CD4-positive, CD25-positive, alpha-beta regulatory T cell (primary cell): ENCODE measurements at regions not wholly inside any gene's neighbourhood (a gene's known extent, or its start where the extent isn't known, plus 50 kb on each side); places are given as distances from the start of the nearest gene placed in this dataset.

Experiments used
- ATAC-seq, 2 donors: fragments of 150-1000 bp; cut with Tn5 transposase; one replicate each; pipeline ENCODE4 v1.10.0; 2021; ENCODE audit warnings: low read depth in 2 of 2, moderate number of reproducible peaks in 2 of 2, moderate library complexity in 1 of 2
- DNase-seq, 3 donors: peaks; one replicate each; pipeline versions ENCODE4 v3.0.0 to v3.0.0-alpha.2; 2012 to 2022; ENCODE audit warnings: mixed read lengths in 1 of 3
- H3K27ac ChIP-seq: one replicate; pipeline ENCODE4 v1.7.0; 2013; ENCODE audit warnings: mild to moderate bottlenecking, low read length; ENCODE audit not compliant: insufficient read depth, poor library complexity, severe bottlenecking
- H3K27me3 ChIP-seq: one replicate; pipeline ENCODE4 v1.7.0; 2013; ENCODE audit warnings: low read length; ENCODE audit not compliant: control insufficient read depth, insufficient read depth
- H3K36me3 ChIP-seq: one replicate; pipeline ENCODE4 v1.7.0; 2013; ENCODE audit warnings: mild to moderate bottlenecking, low read length, moderate library complexity; ENCODE audit not compliant: control insufficient read depth, insufficient read depth
- H3K4me1 ChIP-seq: 2 replicates; pipeline ENCODE4 v1.7.0; 2013; ENCODE audit warnings: mild to moderate bottlenecking, low read length; ENCODE audit not compliant: insufficient read depth, control insufficient read depth, poor library complexity, severe bottlenecking
- H3K4me3 ChIP-seq: one replicate; pipeline ENCODE4 v1.7.0; 2013; ENCODE audit warnings: low read depth, mild to moderate bottlenecking, low read length, moderate library complexity
- H3K9me3 ChIP-seq, 2 experiments: 1 replicate in 1 of 2; 2 replicates in 1 of 2; pipeline ENCODE4 v1.7.0; 2013; ENCODE audit warnings: low read length in 2 of 2, mild to moderate bottlenecking in 1 of 2, moderate library complexity in 1 of 2; ENCODE audit not compliant: control insufficient read depth in 2 of 2
- H3K27ac Mint-ChIP-seq, 3 donors: one replicate each; pipeline ENCODE4 v1.8.0; 2020 to 2022; ENCODE audit warnings: mild to moderate bottlenecking in 3 of 3, mixed read lengths in 3 of 3, moderate library complexity in 2 of 3
- H3K27me3 Mint-ChIP-seq: one replicate; pipeline ENCODE4 v1.8.0; 2022; ENCODE audit warnings: mild to moderate bottlenecking, mixed read lengths
- H3K36me3 Mint-ChIP-seq: one replicate; pipeline ENCODE4 v1.8.0; 2020; ENCODE audit warnings: mixed read lengths
- H3K4me1 Mint-ChIP-seq, 4 donors: one replicate each; pipeline ENCODE4 v1.8.0; 2020 to 2022; ENCODE audit warnings: mixed read lengths in 4 of 4, mild to moderate bottlenecking in 1 of 4
- H3K4me3 Mint-ChIP-seq, 4 donors: one replicate each; pipeline ENCODE4 v1.8.0; 2020 to 2022; ENCODE audit warnings: mild to moderate bottlenecking in 4 of 4, mixed read lengths in 4 of 4, moderate library complexity in 3 of 4
- H3K9me3 Mint-ChIP-seq, 7 donors: one replicate each; pipeline ENCODE4 v1.8.0; 2020 to 2022; ENCODE audit warnings: mixed read lengths in 7 of 7, mild to moderate bottlenecking in 3 of 7, moderate library complexity in 2 of 7

DNA sequence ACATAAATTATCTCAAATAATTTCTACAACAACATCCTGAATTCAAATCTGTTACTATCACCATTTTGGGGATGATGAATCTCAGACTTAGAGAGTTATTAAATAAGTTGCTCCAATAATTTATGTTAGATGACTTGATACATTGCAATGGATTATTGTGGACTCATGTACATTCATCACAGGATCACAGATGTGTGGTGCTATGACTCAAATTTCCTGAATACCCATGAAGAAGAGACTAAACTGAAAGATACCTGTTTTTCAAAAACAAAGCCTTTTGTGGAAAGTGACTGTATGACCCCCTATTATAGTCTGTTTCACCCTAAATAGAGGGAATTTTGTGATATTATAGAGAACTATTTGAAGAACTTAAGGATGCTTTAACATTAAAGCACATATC lies 315.0 kb downstream of the PLA2G4A start:
- Histone ChIP-seq H3K9me3 (no peaks in the 10 kb centered on the region), H3K4me1 (no peaks in the 10 kb centered on the region), H3K27ac (no peak overlapping the region), H3K36me3 (no peaks in the 10 kb centered on the region), H3K27me3 (no peaks in the 10 kb centered on the region), H3K4me3 (no peak overlapping the region)
- DNase-seq (no peak), ATAC-seq (no peak)
- Mint-ChIP-seq H3K36me3 (no peaks in the 10 kb centered on the region), H3K9me3 (peaks cover 3 to 21% (median 11%) of the 10 kb centered on the region in 7 donors), H3K4me3 (no peak overlapping the region), H3K4me1 (peaks cover 0 to 4% (median 0%) of the 10 kb centered on the region in 4 donors), H3K27ac (no peak overlapping the region), H3K27me3 (no peaks in the 10 kb centered on the region)

DNA sequence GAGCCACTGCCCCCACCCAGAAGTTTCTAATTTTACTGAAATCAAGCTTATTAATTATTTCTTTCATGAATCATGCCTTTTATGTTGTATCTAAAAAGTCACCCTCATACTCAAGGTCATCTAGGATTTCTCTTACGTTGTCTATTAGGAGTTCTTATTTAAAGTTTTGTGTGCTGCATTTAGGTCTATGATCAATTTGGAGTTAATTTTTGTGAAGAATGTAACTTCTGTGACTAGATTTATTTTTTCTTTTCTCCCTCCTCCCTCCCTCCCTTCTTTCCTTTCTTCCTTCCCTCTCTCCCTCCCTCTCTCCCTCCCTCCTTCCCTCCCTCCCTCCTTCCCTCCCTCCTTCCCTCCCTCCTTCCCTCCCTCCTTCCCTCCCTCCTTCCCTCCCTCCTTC lies 317.6 kb downstream of the PLA2G4A start:
- H3K4me3 ChIP-seq: no peak overlapping the region
- no peaks in the 10 kb centered on the region for H3K36me3 ChIP-seq
- DNase-seq: no peak
- H3K27me3 Mint-ChIP-seq: no peaks in the 10 kb centered on the region
- no peak overlapping the region for H3K27ac Mint-ChIP-seq
- ATAC-seq: no peak
- H3K27ac ChIP-seq: no peak overlapping the region
- no peaks in the 10 kb centered on the region for H3K9me3 ChIP-seq
- no peaks in the 10 kb centered on the region for H3K27me3 ChIP-seq
- H3K36me3 Mint-ChIP-seq: no peaks in the 10 kb centered on the region
- H3K9me3 Mint-ChIP-seq: peaks cover 2 to 27% (median 12%) of the 10 kb centered on the region in 7 donors
- H3K4me3 Mint-ChIP-seq: no peak overlapping the region
- H3K4me1 Mint-ChIP-seq: peaks cover 0 to 4% (median 0%) of the 10 kb centered on the region in 4 donors
- no peaks in the 10 kb centered on the region for H3K4me1 ChIP-seq

- H3K9me3 ChIP-seq: peaks cover 0 to 17% of the 10 kb centered on the region in 2 experiments
- H3K27ac Mint-ChIP-seq: no peak overlapping the region
- H3K4me1 Mint-ChIP-seq: no peaks in the 10 kb centered on the region
- H3K27me3 Mint-ChIP-seq: no peaks in the 10 kb centered on the region
- H3K4me3 Mint-ChIP-seq: no peak overlapping the region
- no peaks in the 10 kb centered on the region for H3K27me3 ChIP-seq
- no peaks in the 10 kb centered on the region for H3K36me3 ChIP-seq
- no peak overlapping the region for H3K4me3 ChIP-seq
- ATAC-seq: no peak
- no peak overlapping the region for H3K27ac ChIP-seq
- H3K4me1 ChIP-seq: no peaks in the 10 kb centered on the region
- DNase-seq: no peak
- H3K9me3 Mint-ChIP-seq: peaks cover 4 to 39% (median 25%) of the 10 kb centered on the region in 7 donors
- H3K36me3 Mint-ChIP-seq: no peaks in the 10 kb centered on the region
Measured at GRCh38 chr1:187151555-187151954, 322.8 kb downstream of the PLA2G4A start.

DNA sequence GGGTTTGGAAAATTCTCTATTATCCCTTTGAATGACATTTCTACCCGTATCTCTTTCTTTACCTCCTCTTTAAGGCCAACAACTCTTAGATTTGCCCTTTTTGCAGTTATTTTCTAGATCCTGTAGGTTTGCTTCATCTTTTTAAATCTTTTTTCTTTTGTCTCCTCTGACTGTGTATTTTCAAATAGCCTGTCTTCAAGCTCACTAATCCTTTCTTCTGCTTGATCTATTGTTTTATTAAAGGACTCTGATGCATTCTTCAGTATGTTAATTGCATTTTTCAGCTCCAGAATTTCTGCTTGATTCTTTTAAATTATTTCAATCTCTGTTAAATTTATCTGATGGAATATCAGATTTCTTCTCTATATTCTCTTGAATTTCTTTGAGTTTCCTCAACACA lies 324.3 kb downstream of the PLA2G4A start:
- H3K36me3 ChIP-seq: no peaks in the 10 kb centered on the region
- no peak overlapping the region for H3K4me3 Mint-ChIP-seq
- no peaks in the 10 kb centered on the region for H3K36me3 Mint-ChIP-seq
- ATAC-seq (no peak), DNase-seq (no peak)
- no peaks in the 10 kb centered on the region for H3K27me3 Mint-ChIP-seq
- H3K9me3 Mint-ChIP-seq: peaks cover 6 to 35% (median 20%) of the 10 kb centered on the region in 7 donors
- no peaks in the 10 kb centered on the region for H3K4me1 ChIP-seq
- H3K27me3 ChIP-seq: no peaks in the 10 kb centered on the region
- H3K4me1 Mint-ChIP-seq: peaks cover 0 to 10% (median 6%) of the 10 kb centered on the region in 4 donors
- H3K9me3 ChIP-seq: peaks cover 0 to 17% of the 10 kb centered on the region in 2 experiments
- no peak overlapping the region for H3K27ac ChIP-seq
- H3K27ac Mint-ChIP-seq: no peak overlapping the region
- no peak overlapping the region for H3K4me3 ChIP-seq

- Histone ChIP-seq H3K4me1 (no peaks in the 10 kb centered on the region), H3K9me3 (peaks cover 0 to 13% of the 10 kb centered on the region in 2 experiments), H3K4me3 (peak overlapping the region; percentile 4), H3K36me3 (no peaks in the 10 kb centered on the region), H3K27me3 (no peaks in the 10 kb centered on the region), H3K27ac (no peak overlapping the region)
- Mint-ChIP-seq H3K36me3 (no peaks in the 10 kb centered on the region), H3K4me3 (no peak overlapping the region), H3K9me3 (peaks cover 2 to 14% (median 10%) of the 10 kb centered on the region in 7 donors), H3K27ac (peak overlapping the region in 1 of 3 donors; percentile 1), H3K4me1 (peaks cover 0 to 10% (median 6%) of the 10 kb centered on the region in 4 donors), H3K27me3 (no peaks in the 10 kb centered on the region)
- DNase-seq (peak in 1 of 3 donors; percentile 15), ATAC-seq (peak in 1 of 2 donors; percentile 18)
Measured at GRCh38 chr1:187157115-187157514, 328.4 kb downstream of the PLA2G4A start.

DNA sequence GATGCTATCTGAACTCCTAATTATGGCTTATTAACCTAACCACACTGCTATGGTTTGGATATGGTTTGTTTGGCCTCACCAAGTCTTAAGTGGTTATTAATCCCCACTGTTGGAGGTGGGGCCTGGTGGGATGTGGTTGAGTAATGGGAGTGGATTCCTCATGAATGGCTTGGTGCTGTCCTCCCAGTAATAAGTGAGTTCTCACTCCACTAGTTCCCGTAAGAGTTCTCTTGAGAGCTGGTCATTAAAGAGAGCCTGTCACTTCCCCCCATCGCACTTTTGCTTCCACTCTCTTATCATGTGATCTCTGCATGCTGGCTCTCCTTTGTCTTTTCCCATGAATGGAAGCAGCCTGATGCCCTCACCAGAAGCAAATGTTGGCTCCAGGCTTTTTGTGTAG lies 328.8 kb downstream of the PLA2G4A start:
- Histone ChIP-seq H3K36me3 (no peaks in the 10 kb centered on the region), H3K4me3 (peak overlapping the region; percentile 4), H3K9me3 (peaks cover 0 to 13% of the 10 kb centered on the region in 2 experiments), H3K27me3 (no peaks in the 10 kb centered on the region), H3K4me1 (no peaks in the 10 kb centered on the region), H3K27ac (no peak overlapping the region)
- Mint-ChIP-seq H3K36me3 (no peaks in the 10 kb centered on the region), H3K9me3 (peaks cover 2 to 11% (median 10%) of the 10 kb centered on the region in 7 donors), H3K27me3 (no peaks in the 10 kb centered on the region), H3K4me3 (no peak overlapping the region), H3K27ac (peak overlapping the region in 1 of 3 donors; percentile 1), H3K4me1 (peaks cover 0 to 10% (median 6%) of the 10 kb centered on the region in 4 donors)
- ATAC-seq (no peak), DNase-seq (no peak)

- peaks cover 0 to 4% of the 10 kb centered on the region in 2 experiments for H3K9me3 ChIP-seq
- no peaks in the 10 kb centered on the region for H3K4me1 Mint-ChIP-seq
- H3K27ac Mint-ChIP-seq: no peak overlapping the region
Measured at GRCh38 chr1:187167555-187167954, 338.8 kb downstream of the PLA2G4A start.

DNA sequence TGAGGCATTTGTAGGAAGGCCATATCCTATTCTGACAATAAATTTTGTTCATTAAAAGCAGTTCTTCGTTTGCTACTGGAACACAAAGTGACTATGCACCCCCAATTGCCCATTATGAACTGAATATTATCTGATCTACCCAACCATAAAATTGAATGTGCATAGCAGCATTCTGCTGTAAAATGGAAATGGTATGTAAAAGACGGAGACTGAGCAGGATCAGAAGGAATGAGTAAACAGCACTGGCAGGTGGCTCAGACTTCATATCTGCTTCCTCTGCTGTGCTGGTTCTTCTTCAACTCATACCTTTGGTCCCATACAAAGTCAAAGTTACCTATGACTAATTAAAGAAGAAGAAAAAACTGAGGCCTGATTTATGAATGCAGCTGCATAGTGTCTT lies 339.5 kb downstream of the PLA2G4A start:
- no peak overlapping the region for H3K27ac ChIP-seq
- Mint-ChIP-seq H3K4me1 (no peaks in the 10 kb centered on the region), H3K36me3 (no peaks in the 10 kb centered on the region), H3K4me3 (no peak overlapping the region), H3K27ac (no peak overlapping the region), H3K9me3 (peaks cover 1 to 17% (median 6%) of the 10 kb centered on the region in 7 donors), H3K27me3 (no peaks in the 10 kb centered on the region)
- no peak overlapping the region for H3K4me3 ChIP-seq
- no peak for ATAC-seq
- no peaks in the 10 kb centered on the region for H3K27me3 ChIP-seq
- no peaks in the 10 kb centered on the region for H3K36me3 ChIP-seq
- H3K4me1 ChIP-seq: no peaks in the 10 kb centered on the region
- peaks cover 0 to 4% of the 10 kb centered on the region in 2 experiments for H3K9me3 ChIP-seq
- DNase-seq: no peak

More at GRCh38 chr1:187167555-187167954, 338.8 kb downstream of the PLA2G4A start:
- H3K27me3 ChIP-seq: no peaks in the 10 kb centered on the region
- Mint-ChIP-seq H3K9me3 (peaks cover 1 to 19% (median 10%) of the 10 kb centered on the region in 7 donors), H3K27me3 (no peaks in the 10 kb centered on the region), H3K36me3 (no peaks in the 10 kb centered on the region), H3K4me3 (no peak overlapping the region)
- H3K4me3 ChIP-seq: no peak overlapping the region
- ATAC-seq: no peak
- H3K36me3 ChIP-seq: no peaks in the 10 kb centered on the region
- no peaks in the 10 kb centered on the region for H3K4me1 ChIP-seq
- DNase-seq: no peak
- H3K27ac ChIP-seq: no peak overlapping the region
